HG03159 (cell line): ENCODE measurements at regions not wholly inside any gene's neighbourhood (a gene's known extent, or its start where the extent isn't known, plus 50 kb on each side); places are given as distances from the start of the nearest gene placed in this dataset.

Experiments used
- ATAC-seq: cut with Tn5 transposase; IDR thresholded peaks from one replicate; pipeline ENCODE4 v1.9.1; 2021; ENCODE audit warnings: mild to moderate bottlenecking, moderate library complexity; ENCODE audit not compliant: unreplicated experiment

- ATAC-seq = no peak
Observed at GRCh38 chr3:195003006-195003892, 267.7 kb downstream of the XXYLT1 start.

DNA sequence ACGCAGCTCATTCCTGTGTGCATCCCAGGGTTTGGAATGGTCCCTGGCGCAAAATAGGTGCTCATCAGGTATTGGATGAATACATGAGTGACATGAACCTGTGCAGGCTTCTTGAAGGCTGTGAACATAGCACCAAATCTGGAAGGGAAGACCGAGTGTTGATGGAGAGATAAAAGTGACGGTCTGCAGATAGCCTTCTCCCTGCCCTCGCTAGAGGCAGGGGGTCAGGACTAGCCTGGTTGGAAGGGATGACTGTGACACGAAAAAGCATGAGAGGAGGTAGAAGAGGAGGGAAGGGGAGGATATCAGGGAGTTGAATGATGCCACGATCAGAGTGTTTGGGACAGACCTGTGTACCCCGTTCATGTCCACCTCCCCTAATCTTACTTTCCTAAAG, 267.1 kb downstream of the XXYLT1 start:
- no peak for ATAC-seq

- ATAC-seq = no peak
Observed at GRCh38 chr3:195004512-195005250, 266.3 kb downstream of the XXYLT1 start.

GRCh38 chr3:195005251-195005620, 265.7 kb downstream of the XXYLT1 start:
- no peak for ATAC-seq

DNA sequence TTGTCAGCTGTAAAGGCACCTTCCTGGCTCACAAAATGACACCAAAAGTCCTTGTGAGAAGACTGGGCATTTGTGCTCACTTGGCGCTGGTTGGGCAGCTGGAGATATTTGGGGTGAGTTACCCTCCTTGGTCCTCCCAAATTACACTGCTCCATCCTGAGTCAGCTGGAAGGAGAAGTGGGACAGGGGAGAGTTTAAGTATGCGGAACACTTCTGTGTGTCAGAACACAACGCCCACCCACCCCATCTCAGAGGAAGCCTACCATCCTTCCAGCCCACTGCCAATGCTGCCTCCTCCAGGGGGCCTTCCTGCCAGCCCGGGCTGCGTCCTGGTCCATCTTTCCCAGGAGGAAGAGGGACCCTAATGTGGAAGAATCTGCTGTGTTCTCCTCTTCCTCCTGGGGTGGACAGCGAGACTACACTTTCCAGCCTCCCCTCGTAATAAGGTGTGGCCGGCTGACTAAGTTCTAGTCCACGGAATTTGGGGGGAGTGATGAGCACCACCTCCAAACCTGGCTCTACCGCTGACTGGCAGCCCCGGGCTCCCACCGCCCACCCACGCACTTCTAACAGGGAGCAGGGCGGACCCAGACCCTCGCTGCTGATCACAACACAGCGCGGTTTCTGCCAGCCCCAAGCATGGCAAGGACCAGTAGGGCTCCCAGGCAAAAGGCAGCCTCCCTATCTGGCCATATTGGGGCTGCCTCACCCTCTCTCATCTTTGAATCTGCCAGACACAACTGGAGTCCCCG, 265.0 kb downstream of the XXYLT1 start:
- no peak for ATAC-seq

DNA sequence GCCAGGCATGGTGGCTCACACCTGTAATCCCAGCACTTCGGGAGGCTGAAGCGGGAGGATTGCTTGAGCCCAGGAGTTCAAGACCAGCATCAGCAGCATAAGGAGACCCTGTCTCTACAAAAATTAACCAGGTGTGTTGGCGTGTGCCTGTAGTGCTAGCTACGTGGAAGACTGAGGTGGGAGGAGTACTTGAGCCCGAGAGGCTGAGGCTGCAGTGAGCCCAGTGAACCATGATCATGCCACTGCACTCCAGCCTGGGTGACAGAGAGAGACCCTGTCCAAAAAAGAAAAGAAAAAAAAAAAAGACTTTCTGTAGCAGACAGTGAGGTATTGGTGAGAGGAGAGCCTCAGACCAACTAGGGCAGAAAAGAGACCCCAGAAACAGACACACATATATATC, 263.8 kb downstream of the XXYLT1 start:
- no peak for ATAC-seq

DNA sequence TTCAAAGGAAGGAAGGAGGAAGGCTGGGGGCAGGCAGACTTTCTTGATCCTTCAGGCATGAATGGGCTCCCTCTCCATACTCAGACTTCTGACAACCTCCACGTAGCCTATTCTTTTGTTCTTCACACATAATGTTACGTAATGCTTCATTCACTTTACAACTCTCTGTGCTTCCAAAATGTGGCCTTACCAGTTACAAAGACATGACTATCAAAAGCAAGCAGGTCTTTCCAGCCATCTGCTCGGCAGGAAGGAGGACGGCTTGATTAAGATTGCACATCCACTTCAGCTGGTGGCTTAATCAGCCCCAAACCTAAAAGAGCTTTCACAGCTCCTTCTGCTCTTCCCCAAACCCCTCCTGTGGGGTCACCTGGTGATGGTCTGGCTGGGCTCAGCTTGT, 263.2 kb downstream of the XXYLT1 start:
- ATAC-seq = no peak

DNA sequence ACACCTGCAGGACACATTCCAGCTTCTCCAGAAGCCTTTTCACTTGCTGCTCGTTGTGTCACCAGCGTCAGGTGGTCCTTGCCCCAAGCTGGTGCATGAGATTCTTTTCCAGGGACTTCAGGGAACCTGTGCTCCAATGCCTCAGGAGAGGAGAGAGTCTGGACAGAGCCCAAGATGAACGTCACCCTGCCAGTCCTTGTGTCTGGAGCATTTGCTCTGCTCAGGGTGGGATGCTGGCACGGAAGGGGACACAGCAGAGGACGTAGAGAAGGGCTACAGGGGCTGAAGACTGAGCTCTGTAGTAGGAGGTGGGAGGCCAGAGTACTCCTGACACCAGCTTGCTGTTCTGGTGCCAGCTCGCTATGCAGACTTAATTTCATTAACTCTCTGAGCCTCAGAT, 262.1 kb downstream of the XXYLT1 start:
- no peak for ATAC-seq

DNA sequence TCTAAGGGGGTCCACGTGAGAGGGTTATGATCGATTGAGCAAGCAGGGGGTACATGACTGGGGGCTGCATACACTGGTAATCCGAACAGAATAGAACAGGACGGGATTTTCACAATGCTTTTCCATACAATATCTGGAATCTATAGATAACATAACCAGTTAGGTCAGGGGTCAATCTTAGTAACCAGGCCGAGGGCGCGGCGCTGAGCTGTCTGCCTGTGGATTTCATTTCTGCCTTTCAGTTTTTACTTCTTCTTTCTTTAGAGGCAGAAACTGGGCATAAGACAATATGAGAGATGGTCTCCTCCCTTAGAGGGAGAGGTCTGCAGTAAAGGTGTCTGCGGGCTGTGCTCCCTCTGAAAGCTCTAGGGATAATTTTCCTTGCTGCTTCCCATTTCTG, 261.3 kb downstream of the XXYLT1 start:
- ATAC-seq = no peak

- no peak for ATAC-seq
Observed at GRCh38 chr3:195010551-195011100, 260.3 kb downstream of the XXYLT1 start.

DNA sequence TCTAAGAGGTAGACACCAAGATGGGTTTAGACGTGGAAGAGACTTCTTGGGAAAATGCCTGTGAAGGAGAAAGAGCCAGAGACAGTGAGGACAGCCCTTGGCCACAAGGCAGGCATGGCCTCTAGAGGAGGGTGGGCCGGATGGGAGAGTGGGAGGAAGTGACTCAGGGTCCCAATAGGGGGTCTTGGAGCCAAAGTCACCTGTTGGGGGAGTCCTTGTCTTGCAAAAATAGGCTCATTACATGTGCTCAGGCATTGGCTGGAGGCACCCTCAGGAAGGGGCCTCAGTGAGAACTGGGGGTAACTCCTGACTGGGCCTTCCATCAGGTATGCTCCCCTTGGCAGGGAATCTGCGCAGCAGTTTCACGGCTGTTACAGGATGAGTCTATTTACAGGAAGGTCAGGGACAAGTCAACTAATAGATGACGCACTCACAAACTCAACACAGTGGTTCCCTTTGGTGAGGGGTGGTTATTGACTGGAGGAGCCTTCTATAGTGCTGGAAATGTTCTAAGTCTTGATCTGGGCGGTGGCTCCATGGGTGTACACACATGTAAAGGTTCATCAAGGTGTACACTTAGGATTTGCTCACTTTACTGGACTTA, 259.6 kb downstream of the XXYLT1 start:
- no peak for ATAC-seq

- ATAC-seq = no peak
Observed at GRCh38 chr3:195012100-195012499, 258.9 kb downstream of the XXYLT1 start.

DNA sequence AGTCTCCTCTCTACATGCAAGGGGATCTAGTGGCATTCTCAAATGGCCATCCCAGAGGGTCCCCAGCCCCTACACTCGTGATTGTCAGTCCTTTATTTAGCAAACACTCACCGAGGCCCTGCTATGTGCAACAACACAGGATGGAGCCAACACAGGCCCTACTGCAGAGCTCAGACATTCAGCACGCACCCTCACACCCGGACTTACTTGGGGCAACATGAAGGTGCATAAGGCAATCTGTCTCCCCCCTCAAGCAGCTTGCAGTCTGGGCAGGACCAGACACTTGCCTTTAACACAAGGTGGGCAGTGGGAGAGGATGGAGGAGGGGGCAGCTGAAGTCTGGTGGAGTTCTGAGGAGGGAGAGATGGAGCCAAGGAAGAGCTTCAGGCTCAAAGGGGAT, 258.4 kb downstream of the XXYLT1 start:
- no peak for ATAC-seq

DNA sequence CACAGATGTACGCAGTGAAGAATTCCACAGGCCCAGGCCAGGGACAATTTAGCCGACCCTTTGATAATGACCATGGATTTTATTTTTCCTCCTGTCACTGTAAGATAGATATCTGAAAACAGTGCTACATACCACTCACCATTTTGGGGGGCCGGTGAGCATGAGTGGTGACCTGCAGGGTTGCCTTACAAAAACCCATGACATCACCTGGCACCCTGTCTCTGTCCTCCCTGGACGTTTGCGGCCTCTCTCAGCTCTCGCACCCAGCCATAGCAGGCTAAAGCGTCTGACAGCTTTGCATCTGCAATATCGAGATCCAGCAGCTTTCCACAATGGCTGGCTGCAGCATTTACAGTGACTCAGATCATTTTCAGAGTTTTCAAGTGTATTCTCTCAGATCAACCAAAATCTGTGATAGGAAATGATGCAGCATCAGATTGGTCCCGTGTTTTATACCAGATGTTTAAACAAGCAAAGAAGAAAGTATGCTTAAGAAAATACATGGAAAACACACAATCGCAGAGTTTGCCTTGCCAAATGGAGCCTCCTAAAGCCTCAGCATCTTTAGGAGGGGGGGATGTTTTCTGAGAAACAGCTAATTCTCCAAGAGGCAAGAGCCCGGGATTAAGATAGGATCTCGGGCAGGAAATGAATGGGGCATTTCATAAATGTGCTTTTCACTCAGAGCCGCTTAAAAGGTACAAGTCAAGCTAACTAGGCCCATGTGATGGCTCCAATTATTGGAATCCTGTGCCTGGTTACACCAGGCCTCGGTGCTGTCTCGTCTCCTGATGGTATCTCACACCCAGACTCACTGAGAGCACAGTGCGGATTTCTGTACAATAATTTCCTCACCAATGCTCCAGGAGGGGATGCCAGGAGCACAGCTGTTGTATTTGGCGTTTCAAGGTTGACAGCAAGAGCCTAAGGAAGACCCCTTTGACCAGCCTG, 257.3 kb downstream of the XXYLT1 start:
- no peak for ATAC-seq

GRCh38 chr3:195015021-195015420, 255.9 kb downstream of the XXYLT1 start:
- ATAC-seq = no peak

DNA sequence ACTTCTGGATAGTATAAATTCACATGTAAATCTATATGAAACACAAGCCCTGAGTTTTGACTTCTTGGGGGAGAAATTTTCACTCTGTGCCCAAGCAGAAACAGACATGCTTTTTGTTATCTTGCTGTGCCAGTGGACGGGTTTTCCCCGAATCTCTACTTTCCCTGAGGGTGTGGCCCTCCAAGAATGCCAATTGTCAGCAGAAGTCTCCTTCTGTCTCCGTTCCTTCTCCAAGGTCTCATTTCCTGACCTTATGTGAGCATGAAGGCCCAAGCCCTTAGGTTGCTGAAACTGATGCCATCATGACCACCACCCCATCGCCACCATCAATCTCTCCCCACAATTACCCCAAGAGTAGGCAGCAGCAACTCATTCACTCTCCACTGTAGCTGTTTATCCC, 253.8 kb downstream of the XXYLT1 start:
- ATAC-seq = no peak
